ENCODE measurements at regions not wholly inside any gene's neighbourhood (a gene's known extent, or its start where the extent isn't known, plus 50 kb on each side); places are given as distances from the start of the nearest gene placed in this dataset.

DNA sequence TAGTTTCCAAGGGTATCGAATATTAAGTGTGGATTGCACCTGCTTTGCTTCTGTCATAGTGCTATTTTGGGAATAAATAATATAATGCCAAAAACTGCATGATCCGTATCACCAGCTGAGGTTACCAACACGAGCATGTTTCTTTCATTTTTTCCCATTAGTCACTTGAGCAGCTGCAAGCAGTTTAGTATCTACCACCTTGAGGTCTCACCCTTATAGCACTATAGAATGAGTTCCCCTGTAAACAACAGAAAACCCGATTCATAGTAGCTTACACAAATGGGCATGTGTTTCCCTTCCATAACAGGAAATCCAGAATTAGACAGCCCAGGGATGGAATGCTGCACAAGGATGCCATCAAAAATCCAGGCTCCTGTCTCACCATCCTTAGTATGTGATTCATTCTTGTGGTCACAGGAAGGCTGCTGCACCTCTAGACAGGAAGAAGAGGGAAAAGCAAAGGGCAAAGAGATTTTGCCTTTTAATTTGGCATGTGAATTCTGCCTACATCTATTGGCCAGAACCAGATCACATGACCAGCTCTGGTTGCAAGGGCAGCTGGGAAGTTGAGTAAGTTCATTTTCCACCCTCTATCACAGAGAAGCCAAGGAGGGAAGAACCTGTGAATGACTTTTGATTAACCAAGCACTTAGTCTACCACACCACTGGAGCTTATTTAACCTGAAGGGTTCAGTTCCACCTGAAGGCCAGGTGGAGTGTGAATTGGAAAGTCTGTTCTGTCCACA, 91.3 kb upstream of the SLC25A36 start:
- H3K27me3 ChIP-seq (ENCODE audit: control insufficient read depth in 1 of 2, insufficient read depth in 2 of 2, low read length in 2 of 2): no peaks in the 10 kb centered on the region; a peak in 1 of 5 replicates
- 1% methylated on average over 4 of the region's 4 CpGs for WGBS (ENCODE audit: low lambda C conversion rate)
- no peak for ATAC-seq
- FAIRE-seq: no peak
- no peak overlapping the region for H3K9ac ChIP-seq (ENCODE audit: insufficient read depth, low read depth, low read length)
- H3K4me2 ChIP-seq (ENCODE audit: low read depth, low read length): no peak overlapping the region
- H3K4me1 ChIP-seq (ENCODE audit: insufficient read depth, low read length): no peaks in the 10 kb centered on the region
- intact Hi-C loops (cut with micrococcal nuclease; ENCODE audit: unreplicated experiment) (no loop called here), in situ Hi-C loops (cut with HindIII; ENCODE audit: extremely low pct_ligation_motif_present, low pct_unique_long_range_greater_than_20kb) (loop anchor here (25.0 kb wide), 2 partner anchors 288 to 713 kb away; no protein-coding TSS in a partner anchor)
- CTCF ChIA-PET (ENCODE audit: low intra/inter-chr PET ratio, low total read pairs): no interaction called here
- POLR2A ChIA-PET: no interaction called here
- H3K4me3 ChIP-seq (replicated peaks in 1 of 3; ENCODE audit: insufficient read depth in 1 of 3, low read depth in 2 of 3, low read length in 3 of 3): no peak overlapping the region
- no peak overlapping the region for H3K27ac ChIP-seq (ENCODE audit: extremely low read length, insufficient read depth, low read length)
- H2AFZ ChIP-seq (ENCODE audit: low read length): no peak overlapping the region
- no peaks in the 10 kb centered on the region for H3K36me3 ChIP-seq (replicated peaks in 1 of 2; ENCODE audit: control insufficient read depth in 1 of 2, insufficient read depth in 2 of 2, low read length in 2 of 2)
- TF ChIP-seq PCBP2 (optimal IDR thresholded peaks at IDR 0.05; ENCODE audit: low read depth, low read length, poor library complexity, severe bottlenecking) (no peak), SATB2 (CRISPR knock-in tag; IDR thresholded peaks at IDR 0.05) (no peak), ZNF558 (CRISPR knock-in tag; IDR thresholded peaks at IDR 0.05; ENCODE audit: borderline replicate concordance) (no peak), FIP1L1 (IDR thresholded peaks at IDR 0.05; ENCODE audit: borderline replicate concordance, insufficient read depth, low read depth, low read length) (no peak), ZNF589 (CRISPR knock-in tag; conservative IDR thresholded peaks at IDR 0.05) (no peak), RNF2 (conservative IDR thresholded peaks at IDR 0.05; ENCODE audit: low read depth) (no peak), ERF (CRISPR knock-in tag; IDR thresholded peaks at IDR 0.05) (no peak), ZNF224 (CRISPR knock-in tag; IDR thresholded peaks at IDR 0.05) (no peak), ZSCAN21 (CRISPR knock-in tag; IDR thresholded peaks at IDR 0.05; ENCODE audit: borderline replicate concordance) (no peak), ZNF773 (CRISPR knock-in tag; IDR thresholded peaks at IDR 0.05; ENCODE audit: borderline replicate concordance) (no peak), ZSCAN29 (CRISPR knock-in tag; conservative IDR thresholded peaks at IDR 0.05) (no peak)
- TF ChIP-seq, protein P1, sequence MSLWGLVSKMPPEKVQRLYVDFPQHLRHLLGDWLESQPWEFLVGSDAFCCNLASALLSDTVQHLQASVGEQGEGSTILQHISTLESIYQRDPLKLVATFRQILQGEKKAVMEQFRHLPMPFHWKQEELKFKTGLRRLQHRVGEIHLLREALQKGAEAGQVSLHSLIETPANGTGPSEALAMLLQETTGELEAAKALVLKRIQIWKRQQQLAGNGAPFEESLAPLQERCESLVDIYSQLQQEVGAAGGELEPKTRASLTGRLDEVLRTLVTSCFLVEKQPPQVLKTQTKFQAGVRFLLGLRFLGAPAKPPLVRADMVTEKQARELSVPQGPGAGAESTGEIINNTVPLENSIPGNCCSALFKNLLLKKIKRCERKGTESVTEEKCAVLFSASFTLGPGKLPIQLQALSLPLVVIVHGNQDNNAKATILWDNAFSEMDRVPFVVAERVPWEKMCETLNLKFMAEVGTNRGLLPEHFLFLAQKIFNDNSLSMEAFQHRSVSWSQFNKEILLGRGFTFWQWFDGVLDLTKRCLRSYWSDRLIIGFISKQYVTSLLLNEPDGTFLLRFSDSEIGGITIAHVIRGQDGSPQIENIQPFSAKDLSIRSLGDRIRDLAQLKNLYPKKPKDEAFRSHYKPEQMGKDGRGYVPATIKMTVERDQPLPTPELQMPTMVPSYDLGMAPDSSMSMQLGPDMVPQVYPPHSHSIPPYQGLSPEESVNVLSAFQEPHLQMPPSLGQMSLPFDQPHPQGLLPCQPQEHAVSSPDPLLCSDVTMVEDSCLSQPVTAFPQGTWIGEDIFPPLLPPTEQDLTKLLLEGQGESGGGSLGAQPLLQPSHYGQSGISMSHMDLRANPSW (CRISPR knock-in tag; IDR thresholded peaks at IDR 0.05; ENCODE audit: borderline replicate concordance): no peak
- TF ChIP-seq, protein P2, sequence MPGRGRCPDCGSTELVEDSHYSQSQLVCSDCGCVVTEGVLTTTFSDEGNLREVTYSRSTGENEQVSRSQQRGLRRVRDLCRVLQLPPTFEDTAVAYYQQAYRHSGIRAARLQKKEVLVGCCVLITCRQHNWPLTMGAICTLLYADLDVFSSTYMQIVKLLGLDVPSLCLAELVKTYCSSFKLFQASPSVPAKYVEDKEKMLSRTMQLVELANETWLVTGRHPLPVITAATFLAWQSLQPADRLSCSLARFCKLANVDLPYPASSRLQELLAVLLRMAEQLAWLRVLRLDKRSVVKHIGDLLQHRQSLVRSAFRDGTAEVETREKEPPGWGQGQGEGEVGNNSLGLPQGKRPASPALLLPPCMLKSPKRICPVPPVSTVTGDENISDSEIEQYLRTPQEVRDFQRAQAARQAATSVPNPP (CRISPR knock-in tag; IDR thresholded peaks at IDR 0.05): no peak
- TF ChIP-seq, protein P3, sequence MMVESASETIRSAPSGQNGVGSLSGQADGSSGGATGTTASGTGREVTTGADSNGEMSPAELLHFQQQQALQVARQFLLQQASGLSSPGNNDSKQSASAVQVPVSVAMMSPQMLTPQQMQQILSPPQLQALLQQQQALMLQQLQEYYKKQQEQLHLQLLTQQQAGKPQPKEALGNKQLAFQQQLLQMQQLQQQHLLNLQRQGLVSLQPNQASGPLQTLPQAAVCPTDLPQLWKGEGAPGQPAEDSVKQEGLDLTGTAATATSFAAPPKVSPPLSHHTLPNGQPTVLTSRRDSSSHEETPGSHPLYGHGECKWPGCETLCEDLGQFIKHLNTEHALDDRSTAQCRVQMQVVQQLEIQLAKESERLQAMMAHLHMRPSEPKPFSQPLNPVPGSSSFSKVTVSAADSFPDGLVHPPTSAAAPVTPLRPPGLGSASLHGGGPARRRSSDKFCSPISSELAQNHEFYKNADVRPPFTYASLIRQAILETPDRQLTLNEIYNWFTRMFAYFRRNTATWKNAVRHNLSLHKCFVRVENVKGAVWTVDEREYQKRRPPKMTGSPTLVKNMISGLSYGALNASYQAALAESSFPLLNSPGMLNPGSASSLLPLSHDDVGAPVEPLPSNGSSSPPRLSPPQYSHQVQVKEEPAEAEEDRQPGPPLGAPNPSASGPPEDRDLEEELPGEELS (CRISPR knock-in tag; IDR thresholded peaks at IDR 0.05): no peak
- TF ChIP-seq, protein P4, sequence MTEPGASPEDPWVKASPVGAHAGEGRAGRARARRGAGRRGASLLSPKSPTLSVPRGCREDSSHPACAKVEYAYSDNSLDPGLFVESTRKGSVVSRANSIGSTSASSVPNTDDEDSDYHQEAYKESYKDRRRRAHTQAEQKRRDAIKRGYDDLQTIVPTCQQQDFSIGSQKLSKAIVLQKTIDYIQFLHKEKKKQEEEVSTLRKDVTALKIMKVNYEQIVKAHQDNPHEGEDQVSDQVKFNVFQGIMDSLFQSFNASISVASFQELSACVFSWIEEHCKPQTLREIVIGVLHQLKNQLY (CRISPR knock-in tag; IDR thresholded peaks at IDR 0.05): no peak
- TF ChIP-seq, protein P5, sequence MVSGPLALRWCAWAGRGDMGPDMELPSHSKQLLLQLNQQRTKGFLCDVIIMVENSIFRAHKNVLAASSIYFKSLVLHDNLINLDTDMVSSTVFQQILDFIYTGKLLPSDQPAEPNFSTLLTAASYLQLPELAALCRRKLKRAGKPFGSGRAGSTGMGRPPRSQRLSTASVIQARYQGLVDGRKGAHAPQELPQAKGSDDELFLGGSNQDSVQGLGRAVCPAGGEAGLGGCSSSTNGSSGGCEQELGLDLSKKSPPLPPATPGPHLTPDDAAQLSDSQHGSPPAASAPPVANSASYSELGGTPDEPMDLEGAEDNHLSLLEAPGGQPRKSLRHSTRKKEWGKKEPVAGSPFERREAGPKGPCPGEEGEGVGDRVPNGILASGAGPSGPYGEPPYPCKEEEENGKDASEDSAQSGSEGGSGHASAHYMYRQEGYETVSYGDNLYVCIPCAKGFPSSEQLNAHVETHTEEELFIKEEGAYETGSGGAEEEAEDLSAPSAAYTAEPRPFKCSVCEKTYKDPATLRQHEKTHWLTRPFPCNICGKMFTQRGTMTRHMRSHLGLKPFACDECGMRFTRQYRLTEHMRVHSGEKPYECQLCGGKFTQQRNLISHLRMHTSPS (CRISPR knock-in tag; IDR thresholded peaks at IDR 0.05; ENCODE audit: low read depth): no peak
- H3K79me2 ChIP-seq (ENCODE audit: insufficient read depth, low read length): no peaks in the 10 kb centered on the region
- no peaks in the 10 kb centered on the region for H4K20me1 ChIP-seq (ENCODE audit: insufficient read depth, low read length)
- no peak for DNase-seq (ENCODE audit: low spot score)
- no TSS peak for BruUV-seq (replicated peaks)
- no peaks in the 10 kb centered on the region for H3K9me3 ChIP-seq (ENCODE audit: low read length)
